Activated T-helper 2 cell treated with anti-CD3 and anti-CD28 coated beads, Interferon-gamma antibody, Interleukin-2, Interleukin-4, amounts not matched to agents 10 μg/mL and 5 μg/mL and 100 μg/mL, durations not matched to agents 14 hours and 24 hours and 36 hours (primary cell): ENCODE measurements at regions not wholly inside any gene's neighbourhood (a gene's known extent, or its start where the extent isn't known, plus 50 kb on each side); places are given as distances from the start of the nearest gene placed in this dataset.

Source experiments
- DNase-seq: peaks from one replicate; pipeline ENCODE4 v3.0.0; 2021; ENCODE audit warnings: low spot score
- H3K27ac Mint-ChIP-seq: one replicate; pipeline ENCODE4 v1.8.0; 2021; ENCODE audit warnings: mixed read lengths
- H3K27me3 Mint-ChIP-seq: one replicate; pipeline ENCODE4 v1.8.0; 2021; ENCODE audit warnings: low read depth, mixed read lengths
- H3K36me3 Mint-ChIP-seq: one replicate; pipeline ENCODE4 v1.8.0; 2021; ENCODE audit warnings: low read depth, mixed read lengths
- H3K4me1 Mint-ChIP-seq: one replicate; pipeline ENCODE4 v1.8.0; 2021; ENCODE audit warnings: low read depth, mixed read lengths
- H3K4me3 Mint-ChIP-seq: one replicate; pipeline ENCODE4 v1.8.0; 2021; ENCODE audit warnings: low read depth, mild to moderate bottlenecking, moderate library complexity, mixed read lengths
- H3K9me3 Mint-ChIP-seq: one replicate; pipeline ENCODE4 v1.8.0; 2021; ENCODE audit warnings: mixed read lengths
- intact Hi-C: fragments of 100-400 bp; cut with micrococcal nuclease; formaldehyde crosslinking; loops from one replicate; pipeline ENCODE4 v1.15.1; 2023

GRCh38 chr10:90975096-90975495, 54.2 kb upstream of the ANKRD1 start:
- Mint-ChIP-seq H3K4me3 (no peak overlapping the region), H3K27me3 (peaks cover 13% of the 10 kb centered on the region), H3K4me1 (no peaks in the 10 kb centered on the region), H3K36me3 (no peaks in the 10 kb centered on the region), H3K9me3 (no peaks in the 10 kb centered on the region), H3K27ac (no peak overlapping the region)
- intact Hi-C loops: no loop called here
- no peak for DNase-seq

- Mint-ChIP-seq H3K36me3 (no peaks in the 10 kb centered on the region), H3K27me3 (peaks cover 8% of the 10 kb centered on the region), H3K4me3 (no peak overlapping the region), H3K4me1 (no peaks in the 10 kb centered on the region), H3K27ac (no peak overlapping the region), H3K9me3 (no peaks in the 10 kb centered on the region)
- DNase-seq: no peak
- intact Hi-C loops: no loop called here
Observed at GRCh38 chr10:90977162-90977854, 56.4 kb upstream of the ANKRD1 start.

GRCh38 chr10:90977855-90978486, 57.1 kb upstream of the ANKRD1 start:
- no peak for DNase-seq
- no peaks in the 10 kb centered on the region for H3K36me3 Mint-ChIP-seq
- H3K9me3 Mint-ChIP-seq: no peaks in the 10 kb centered on the region
- peaks cover 12% of the 10 kb centered on the region for H3K27me3 Mint-ChIP-seq
- H3K4me1 Mint-ChIP-seq: no peaks in the 10 kb centered on the region
- intact Hi-C loops: no loop called here
- no peak overlapping the region for H3K4me3 Mint-ChIP-seq
- no peak overlapping the region for H3K27ac Mint-ChIP-seq

- Mint-ChIP-seq H3K27me3 (peaks cover 6% of the 10 kb centered on the region), H3K36me3 (no peaks in the 10 kb centered on the region)
Observed at GRCh38 chr10:90982406-90983008, 61.6 kb upstream of the ANKRD1 start.

GRCh38 chr10:90983914-90984549, 63.1 kb upstream of the ANKRD1 start:
- no peak overlapping the region for H3K27ac Mint-ChIP-seq
- H3K36me3 Mint-ChIP-seq: no peaks in the 10 kb centered on the region
- H3K27me3 Mint-ChIP-seq: peaks cover 7% of the 10 kb centered on the region
- no peaks in the 10 kb centered on the region for H3K4me1 Mint-ChIP-seq
- no peak overlapping the region for H3K4me3 Mint-ChIP-seq
- no peak for DNase-seq
- intact Hi-C loops: no loop called here
- no peaks in the 10 kb centered on the region for H3K9me3 Mint-ChIP-seq

More at GRCh38 chr10:90982406-90983008, 61.6 kb upstream of the ANKRD1 start:
- H3K4me3 Mint-ChIP-seq: no peak overlapping the region
- no peak overlapping the region for H3K27ac Mint-ChIP-seq
- no peak for DNase-seq
- no peaks in the 10 kb centered on the region for H3K4me1 Mint-ChIP-seq
- intact Hi-C loops: no loop called here
- H3K9me3 Mint-ChIP-seq: no peaks in the 10 kb centered on the region

- H3K27me3 Mint-ChIP-seq: peaks cover 7% of the 10 kb centered on the region
- no peak overlapping the region for H3K4me3 Mint-ChIP-seq
- H3K36me3 Mint-ChIP-seq: no peaks in the 10 kb centered on the region
- no peak overlapping the region for H3K27ac Mint-ChIP-seq
- intact Hi-C loops: no loop called here
- no peak for DNase-seq
- no peaks in the 10 kb centered on the region for H3K9me3 Mint-ChIP-seq
- H3K4me1 Mint-ChIP-seq: no peaks in the 10 kb centered on the region
Observed at GRCh38 chr10:90984898-90985297, 64.0 kb upstream of the ANKRD1 start.

GRCh38 chr10:90985321-90985933, 64.5 kb upstream of the ANKRD1 start:
- no peaks in the 10 kb centered on the region for H3K36me3 Mint-ChIP-seq
- H3K9me3 Mint-ChIP-seq: no peaks in the 10 kb centered on the region
- H3K4me1 Mint-ChIP-seq: no peaks in the 10 kb centered on the region
- H3K27ac Mint-ChIP-seq: no peak overlapping the region
- intact Hi-C loops: no loop called here
- H3K4me3 Mint-ChIP-seq: no peak overlapping the region
- no peak for DNase-seq
- H3K27me3 Mint-ChIP-seq: peaks cover 7% of the 10 kb centered on the region

GRCh38 chr10:90986136-90986760, 65.4 kb upstream of the ANKRD1 start:
- no peaks in the 10 kb centered on the region for H3K9me3 Mint-ChIP-seq
- no peak overlapping the region for H3K4me3 Mint-ChIP-seq
- intact Hi-C loops: no loop called here
- H3K4me1 Mint-ChIP-seq: no peaks in the 10 kb centered on the region
- peaks cover 7% of the 10 kb centered on the region for H3K27me3 Mint-ChIP-seq
- DNase-seq: no peak
- no peak overlapping the region for H3K27ac Mint-ChIP-seq
- no peaks in the 10 kb centered on the region for H3K36me3 Mint-ChIP-seq

GRCh38 chr10:90986870-90987269, 66.0 kb upstream of the ANKRD1 start:
- H3K4me1 Mint-ChIP-seq: no peaks in the 10 kb centered on the region
- H3K27me3 Mint-ChIP-seq: peaks cover 7% of the 10 kb centered on the region
- H3K27ac Mint-ChIP-seq: no peak overlapping the region
- no peak for DNase-seq
- H3K9me3 Mint-ChIP-seq: no peaks in the 10 kb centered on the region
- intact Hi-C loops: no loop called here
- H3K36me3 Mint-ChIP-seq: no peaks in the 10 kb centered on the region
- no peak overlapping the region for H3K4me3 Mint-ChIP-seq

GRCh38 chr10:90987383-90987782, 66.5 kb upstream of the ANKRD1 start:
- H3K27ac Mint-ChIP-seq: no peak overlapping the region
- intact Hi-C loops: no loop called here
- H3K27me3 Mint-ChIP-seq: peaks cover 7% of the 10 kb centered on the region
- no peaks in the 10 kb centered on the region for H3K4me1 Mint-ChIP-seq
- no peaks in the 10 kb centered on the region for H3K36me3 Mint-ChIP-seq
- DNase-seq: no peak
- H3K9me3 Mint-ChIP-seq: no peaks in the 10 kb centered on the region
- no peak overlapping the region for H3K4me3 Mint-ChIP-seq

- Mint-ChIP-seq H3K36me3 (no peaks in the 10 kb centered on the region), H3K4me1 (no peaks in the 10 kb centered on the region), H3K9me3 (no peaks in the 10 kb centered on the region), H3K27ac (no peak overlapping the region), H3K27me3 (peaks cover 5% of the 10 kb centered on the region), H3K4me3 (no peak overlapping the region)
- no peak for DNase-seq
- intact Hi-C loops: no loop called here
Observed at GRCh38 chr10:90988024-90988423, 67.1 kb upstream of the ANKRD1 start.

- H3K9me3 Mint-ChIP-seq: no peaks in the 10 kb centered on the region
- H3K4me1 Mint-ChIP-seq: no peaks in the 10 kb centered on the region
- DNase-seq: no peak
- H3K36me3 Mint-ChIP-seq: no peaks in the 10 kb centered on the region
- no peak overlapping the region for H3K4me3 Mint-ChIP-seq
- intact Hi-C loops: no loop called here
- H3K27ac Mint-ChIP-seq: no peak overlapping the region
- H3K27me3 Mint-ChIP-seq: peaks cover 9% of the 10 kb centered on the region
Observed at GRCh38 chr10:90988802-90989201, 67.9 kb upstream of the ANKRD1 start.
